ENCODE measurements at regions not wholly inside any gene's neighbourhood (a gene's known extent, or its start where the extent isn't known, plus 50 kb on each side); places are given as distances from the start of the nearest gene placed in this dataset.

DNA sequence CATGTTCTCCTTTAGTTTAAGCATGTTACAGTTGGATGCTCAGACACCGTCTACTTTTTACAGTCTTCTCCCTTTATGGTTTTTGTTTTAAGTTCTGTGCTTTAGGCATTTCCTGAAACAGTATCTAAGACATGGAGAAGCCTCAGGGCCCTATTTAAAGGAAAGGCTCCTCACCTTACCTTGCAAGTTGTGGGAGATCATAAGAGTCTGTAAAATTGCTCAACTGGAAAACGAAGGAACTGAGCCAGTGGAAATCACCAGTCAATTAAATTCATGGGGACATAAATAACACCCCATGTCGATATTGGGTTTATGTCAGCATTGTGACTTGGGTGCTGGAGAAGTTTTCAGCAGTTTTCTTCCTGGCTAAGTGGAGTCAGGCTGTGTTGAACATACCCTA is 239.2 kb downstream of the KIF4B start:
- no peaks in the 10 kb centered on the region for H4K20me1 ChIP-seq (ENCODE audit: insufficient read depth)
- RAD21 ChIA-PET (ENCODE audit: low non-redundant PET in 1 of 2, low total read pairs in 2 of 2, uncharacterized antibody in 2 of 2, unreplicated experiment in 2 of 2), result no interaction called here
- intact Hi-C loops (cut with micrococcal nuclease), result no loop called here
- no peaks in the 10 kb centered on the region for H3K9me2 ChIP-seq (ENCODE audit: insufficient read depth)
- H3K79me2 ChIP-seq (ENCODE audit: insufficient read depth, low read length), result no peaks in the 10 kb centered on the region
- H2AFZ ChIP-seq (ENCODE audit: low read depth, low read length, poor library complexity, severe bottlenecking), result no peak overlapping the region
- no peak for ATAC-seq
- no peaks in the 10 kb centered on the region for H3K36me3 ChIP-seq (ENCODE audit: control insufficient read depth in 1 of 2, insufficient read depth in 2 of 2, low read length in 2 of 2)
- H3K9me3 ChIP-seq (ENCODE audit: control insufficient read depth in 1 of 2, insufficient read depth in 1 of 2, low read depth in 1 of 2, low read length in 2 of 2), result no peaks in the 10 kb centered on the region
- H3K4me2 ChIP-seq (ENCODE audit: low read length), result no peak overlapping the region
- DNase-seq (ENCODE audit: low read depth, low spot score), result no peak
- POLR2A ChIA-PET, result no interaction called here
- H3K4me1 ChIP-seq (ENCODE audit: control insufficient read depth in 1 of 2, insufficient read depth in 2 of 2, low read length in 2 of 2), result no peaks in the 10 kb centered on the region
- no peak overlapping the region for H3K4me3 ChIP-seq (replicated peaks in 1 of 2; ENCODE audit: low read depth in 1 of 2, low read length in 2 of 2)
- no TSS peak for BruUV-seq (replicated peaks)
- TF ChIP-seq FOSL1 (IDR thresholded peaks at IDR 0.05; ENCODE audit: low read depth) (no peak), EZH2phosphoT487 (IDR thresholded peaks at IDR 0.05; ENCODE audit: borderline replicate concordance) (no peak), JUND (IDR thresholded peaks at IDR 0.05) (no peak), SRF (IDR thresholded peaks at IDR 0.05; ENCODE audit: low read depth) (no peak), ZNF274 (IDR thresholded peaks at IDR 0.05; ENCODE audit: low read depth, low read length) (no peak), EGR1 (IDR thresholded peaks at IDR 0.05; ENCODE audit: low read depth) (no peak), ZFX (IDR thresholded peaks at IDR 0.05) (no peak), RAD21 (IDR thresholded peaks at IDR 0.05; ENCODE audit: low read depth) (no peak), SP1 (IDR thresholded peaks at IDR 0.05; ENCODE audit: low read depth) (no peak), POLR2A (IDR thresholded peaks at IDR 0.05; ENCODE audit: borderline replicate concordance, extremely low read depth, insufficient read depth, insufficient read length) (no peak), YY1 (IDR thresholded peaks at IDR 0.05; ENCODE audit: extremely low read depth, insufficient replicate concordance, low read depth, low read length) (no peak), ELF1 (IDR thresholded peaks at IDR 0.05; ENCODE audit: borderline replicate concordance, low read depth) (no peak)
- TF ChIP-seq, protein P1, sequence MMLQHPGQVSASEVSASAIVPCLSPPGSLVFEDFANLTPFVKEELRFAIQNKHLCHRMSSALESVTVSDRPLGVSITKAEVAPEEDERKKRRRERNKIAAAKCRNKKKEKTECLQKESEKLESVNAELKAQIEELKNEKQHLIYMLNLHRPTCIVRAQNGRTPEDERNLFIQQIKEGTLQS (IDR thresholded peaks at IDR 0.05), result no peak
- H3K27me3 ChIP-seq (ENCODE audit: insufficient read depth, low read length), result no peaks in the 10 kb centered on the region
- CTCF ChIA-PET, result no interaction called here
- H3K9ac ChIP-seq (ENCODE audit: low read length), result no peak overlapping the region
- H3K27ac ChIP-seq (ENCODE audit: low read depth, low read length), result no peak overlapping the region

DNA sequence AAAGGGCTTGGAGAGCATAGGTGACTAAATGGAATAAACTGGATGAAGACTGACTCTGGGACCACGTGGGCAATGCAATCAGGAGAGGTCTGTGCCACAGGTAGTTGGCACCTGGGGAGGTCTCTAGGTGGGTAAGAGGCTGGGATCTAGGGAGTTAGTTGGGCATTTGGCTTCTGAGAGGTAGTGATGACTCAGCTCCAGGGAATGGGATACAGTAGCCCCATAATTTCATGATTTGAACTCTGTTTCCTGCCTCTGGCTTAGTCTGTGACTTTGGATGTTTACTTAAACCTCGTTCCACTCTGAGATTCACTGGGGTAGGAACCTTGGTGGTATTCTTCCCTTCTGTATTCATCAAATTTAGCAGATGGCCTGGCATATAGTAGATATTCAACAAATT is 240.8 kb downstream of the KIF4B start:
- no peak overlapping the region for H3K27ac ChIP-seq (ENCODE audit: low read depth, low read length)
- no peak for DNase-seq (ENCODE audit: low read depth, low spot score)
- ChIA-PET RAD21 (ENCODE audit: low non-redundant PET in 1 of 2, low total read pairs in 2 of 2, uncharacterized antibody in 2 of 2, unreplicated experiment in 2 of 2) (no interaction called here), POLR2A (no interaction called here), CTCF (no interaction called here)
- no peaks in the 10 kb centered on the region for H3K9me2 ChIP-seq (ENCODE audit: insufficient read depth)
- H3K27me3 ChIP-seq (ENCODE audit: insufficient read depth, low read length), result no peaks in the 10 kb centered on the region
- H3K4me1 ChIP-seq (ENCODE audit: control insufficient read depth in 1 of 2, insufficient read depth in 2 of 2, low read length in 2 of 2), result no peaks in the 10 kb centered on the region
- H3K79me2 ChIP-seq (ENCODE audit: insufficient read depth, low read length), result no peaks in the 10 kb centered on the region
- no peaks in the 10 kb centered on the region for H3K36me3 ChIP-seq (ENCODE audit: control insufficient read depth in 1 of 2, insufficient read depth in 2 of 2, low read length in 2 of 2)
- TF ChIP-seq ZNF274 (IDR thresholded peaks at IDR 0.05; ENCODE audit: low read depth, low read length) (no peak), EGR1 (IDR thresholded peaks at IDR 0.05; ENCODE audit: low read depth) (no peak), SP1 (IDR thresholded peaks at IDR 0.05; ENCODE audit: low read depth) (no peak), TCF7L2 (IDR thresholded peaks at IDR 0.05; ENCODE audit: borderline replicate concordance, extremely low read depth, insufficient read depth, insufficient read length) (no peak), CEBPB (IDR thresholded peaks at IDR 0.05; ENCODE audit: low read depth) (no peak), SIN3A (IDR thresholded peaks at IDR 0.05; ENCODE audit: low read depth) (no peak), ELF1 (IDR thresholded peaks at IDR 0.05; ENCODE audit: borderline replicate concordance, low read depth) (no peak), CBX3 (IDR thresholded peaks at IDR 0.05; ENCODE audit: low read depth) (no peak), POLR2AphosphoS5 (IDR thresholded peaks at IDR 0.05; ENCODE audit: low read depth, low read length) (no peak), SRF (IDR thresholded peaks at IDR 0.05; ENCODE audit: low read depth) (no peak), POLR2A (IDR thresholded peaks at IDR 0.05; ENCODE audit: borderline replicate concordance, extremely low read depth, insufficient read depth, insufficient read length) (no peak)
- TF ChIP-seq, protein P2, sequence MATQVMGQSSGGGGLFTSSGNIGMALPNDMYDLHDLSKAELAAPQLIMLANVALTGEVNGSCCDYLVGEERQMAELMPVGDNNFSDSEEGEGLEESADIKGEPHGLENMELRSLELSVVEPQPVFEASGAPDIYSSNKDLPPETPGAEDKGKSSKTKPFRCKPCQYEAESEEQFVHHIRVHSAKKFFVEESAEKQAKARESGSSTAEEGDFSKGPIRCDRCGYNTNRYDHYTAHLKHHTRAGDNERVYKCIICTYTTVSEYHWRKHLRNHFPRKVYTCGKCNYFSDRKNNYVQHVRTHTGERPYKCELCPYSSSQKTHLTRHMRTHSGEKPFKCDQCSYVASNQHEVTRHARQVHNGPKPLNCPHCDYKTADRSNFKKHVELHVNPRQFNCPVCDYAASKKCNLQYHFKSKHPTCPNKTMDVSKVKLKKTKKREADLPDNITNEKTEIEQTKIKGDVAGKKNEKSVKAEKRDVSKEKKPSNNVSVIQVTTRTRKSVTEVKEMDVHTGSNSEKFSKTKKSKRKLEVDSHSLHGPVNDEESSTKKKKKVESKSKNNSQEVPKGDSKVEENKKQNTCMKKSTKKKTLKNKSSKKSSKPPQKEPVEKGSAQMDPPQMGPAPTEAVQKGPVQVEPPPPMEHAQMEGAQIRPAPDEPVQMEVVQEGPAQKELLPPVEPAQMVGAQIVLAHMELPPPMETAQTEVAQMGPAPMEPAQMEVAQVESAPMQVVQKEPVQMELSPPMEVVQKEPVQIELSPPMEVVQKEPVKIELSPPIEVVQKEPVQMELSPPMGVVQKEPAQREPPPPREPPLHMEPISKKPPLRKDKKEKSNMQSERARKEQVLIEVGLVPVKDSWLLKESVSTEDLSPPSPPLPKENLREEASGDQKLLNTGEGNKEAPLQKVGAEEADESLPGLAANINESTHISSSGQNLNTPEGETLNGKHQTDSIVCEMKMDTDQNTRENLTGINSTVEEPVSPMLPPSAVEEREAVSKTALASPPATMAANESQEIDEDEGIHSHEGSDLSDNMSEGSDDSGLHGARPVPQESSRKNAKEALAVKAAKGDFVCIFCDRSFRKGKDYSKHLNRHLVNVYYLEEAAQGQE (IDR thresholded peaks at IDR 0.05; ENCODE audit: low read depth), result no peak
- TF ChIP-seq, protein P3, sequence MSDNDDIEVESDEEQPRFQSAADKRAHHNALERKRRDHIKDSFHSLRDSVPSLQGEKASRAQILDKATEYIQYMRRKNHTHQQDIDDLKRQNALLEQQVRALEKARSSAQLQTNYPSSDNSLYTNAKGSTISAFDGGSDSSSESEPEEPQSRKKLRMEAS (IDR thresholded peaks at IDR 0.05), result no peak
- TF ChIP-seq, protein P1 (IDR thresholded peaks at IDR 0.05), result no peak
- H4K20me1 ChIP-seq (ENCODE audit: insufficient read depth), result no peaks in the 10 kb centered on the region
- no peak overlapping the region for H3K4me2 ChIP-seq (ENCODE audit: low read length)
- H2AFZ ChIP-seq (ENCODE audit: low read depth, low read length, poor library complexity, severe bottlenecking), result no peak overlapping the region
- BruUV-seq (replicated peaks), result no TSS peak
- no peak for ATAC-seq
- H3K9me3 ChIP-seq (ENCODE audit: control insufficient read depth in 1 of 2, insufficient read depth in 1 of 2, low read depth in 1 of 2, low read length in 2 of 2), result no peaks in the 10 kb centered on the region
- no peak overlapping the region for H3K9ac ChIP-seq (ENCODE audit: low read length)
- no peak overlapping the region for H3K4me3 ChIP-seq (replicated peaks in 1 of 2; ENCODE audit: low read depth in 1 of 2, low read length in 2 of 2)
- intact Hi-C loops (cut with micrococcal nuclease), result no loop called here
